ENCODE measurements at regions not wholly inside any gene's neighbourhood (a gene's known extent, or its start where the extent isn't known, plus 50 kb on each side); places are given as distances from the start of the nearest gene placed in this dataset.
"Not testable (repeated sequence)": the region's sequence is repeated elsewhere in the genome, so short reads cannot be mapped to it uniquely, and the experiment has no call there.

DNA sequence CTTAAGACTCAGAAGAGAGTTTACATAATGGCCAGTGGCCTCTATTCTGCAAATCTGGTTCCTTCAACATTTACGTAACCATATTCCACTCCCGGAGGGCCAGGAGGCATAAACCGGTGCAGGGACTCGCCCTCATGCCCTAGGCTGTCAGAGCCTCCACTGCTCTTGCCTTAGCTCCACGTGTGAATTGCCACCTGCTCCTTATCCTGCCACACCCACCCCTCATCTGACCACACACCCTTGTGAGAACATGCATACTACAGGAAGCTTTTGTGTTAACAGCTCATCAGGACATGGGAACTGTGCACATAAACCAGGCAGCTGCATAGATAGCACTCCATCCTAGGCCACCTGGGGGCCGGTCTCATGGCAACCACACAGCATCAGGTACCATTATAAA lies 146.7 kb upstream of the PFKP start:
- DNase-seq (ENCODE audit: low read depth in 2 of 2): no peak

DNA sequence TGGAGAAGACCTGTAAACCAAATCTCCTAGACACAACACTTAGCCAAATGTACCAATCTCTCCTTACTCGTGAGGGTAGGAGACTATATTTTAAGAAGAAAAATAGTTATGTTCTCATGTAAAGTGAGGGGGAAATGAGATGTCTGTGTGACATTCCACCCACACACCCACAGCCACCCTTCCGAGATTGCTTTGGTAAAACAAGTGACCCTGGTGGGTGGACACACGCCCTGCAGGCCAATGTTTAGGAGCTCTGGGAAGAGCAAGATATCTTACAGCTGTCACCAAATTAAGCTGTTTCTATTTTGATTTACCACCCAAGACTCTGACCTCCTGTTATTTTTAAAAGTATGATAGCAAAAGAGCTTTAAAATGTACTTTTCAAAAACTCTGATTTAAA lies 147.2 kb upstream of the PFKP start:
- DNase-seq (ENCODE audit: low read depth in 2 of 2): no peak

GRCh38 chr10:2919016-2919415 lies 148.3 kb upstream of the PFKP start:
- DNase-seq (ENCODE audit: low read depth in 2 of 2): no peak

DNA sequence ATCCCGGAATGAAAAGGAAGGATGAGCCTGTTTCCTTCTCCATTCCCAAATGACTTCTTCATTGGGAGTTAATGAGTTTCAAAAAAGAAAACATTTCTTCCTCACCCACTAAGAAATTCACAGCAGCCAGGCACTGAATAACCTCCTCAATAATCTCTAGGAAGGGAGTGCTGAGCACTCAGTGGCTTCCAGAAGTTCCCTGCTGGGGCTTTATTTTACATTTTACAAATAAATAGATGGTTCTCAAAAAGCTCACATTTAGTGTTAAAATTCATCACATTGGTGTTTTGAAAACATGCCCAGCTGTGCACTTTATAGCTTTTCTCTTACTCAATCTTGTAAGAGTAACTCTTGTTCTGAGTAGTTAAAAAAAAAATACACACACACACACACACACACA lies 148.9 kb upstream of the PFKP start:
- no peak for DNase-seq (ENCODE audit: low read depth in 2 of 2)

- DNase-seq (ENCODE audit: low read depth in 2 of 2): no peak
Measured at GRCh38 chr10:2917926-2918325, 149.4 kb upstream of the PFKP start.

GRCh38 chr10:2915412-2915811 lies 151.9 kb upstream of the PFKP start:
- no peak for DNase-seq (ENCODE audit: low read depth in 2 of 2)

- no peak for DNase-seq (ENCODE audit: low read depth in 2 of 2)
Measured at GRCh38 chr10:2914741-2915140, 152.6 kb upstream of the PFKP start.

GRCh38 chr10:2913474-2913873 lies 153.9 kb upstream of the PFKP start:
- DNase-seq (ENCODE audit: low read depth in 2 of 2): no peak

DNA sequence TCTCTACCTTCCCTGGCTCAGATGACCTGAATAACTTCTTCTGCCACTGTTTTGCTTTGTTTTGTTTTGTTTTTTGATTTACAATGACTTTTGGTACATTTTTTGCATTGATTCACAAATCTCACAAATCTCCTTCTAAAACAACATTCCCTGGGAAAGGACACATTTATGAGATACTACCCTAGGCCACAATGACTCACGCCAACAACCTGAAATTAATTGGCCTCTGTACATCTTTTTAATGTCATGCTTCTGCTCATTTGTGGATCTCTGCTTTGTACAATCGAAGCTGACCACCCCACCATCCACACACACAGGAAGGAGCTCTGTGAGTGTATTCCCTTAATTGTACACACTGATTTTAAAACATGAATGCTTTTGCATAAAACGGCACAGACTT lies 156.7 kb upstream of the PFKP start:
- DNase-seq (ENCODE audit: low read depth in 2 of 2): no peak

- DNase-seq (ENCODE audit: low read depth in 2 of 2): no peak
Measured at GRCh38 chr10:2909921-2910320, 157.4 kb upstream of the PFKP start.

- no peak for DNase-seq (ENCODE audit: low read depth in 2 of 2)
Measured at GRCh38 chr10:2908851-2909630, 158.3 kb upstream of the PFKP start.

DNA sequence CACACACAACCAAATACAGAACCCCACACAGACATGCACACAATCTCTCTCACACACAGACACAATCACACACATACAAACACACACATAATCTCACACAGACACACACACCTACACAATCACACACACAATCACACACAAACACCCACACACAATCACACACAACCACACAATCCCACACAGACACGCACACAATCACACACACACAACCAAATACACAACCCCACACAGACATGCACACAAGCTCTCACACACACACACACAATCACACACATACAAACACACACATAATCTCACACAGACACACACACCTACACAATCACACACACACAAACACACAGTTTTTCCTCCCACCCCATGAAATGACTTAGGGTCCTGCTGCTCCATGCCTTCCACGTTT lies 160.4 kb upstream of the PFKP start:
- no peak for DNase-seq (ENCODE audit: low read depth in 2 of 2)

DNA sequence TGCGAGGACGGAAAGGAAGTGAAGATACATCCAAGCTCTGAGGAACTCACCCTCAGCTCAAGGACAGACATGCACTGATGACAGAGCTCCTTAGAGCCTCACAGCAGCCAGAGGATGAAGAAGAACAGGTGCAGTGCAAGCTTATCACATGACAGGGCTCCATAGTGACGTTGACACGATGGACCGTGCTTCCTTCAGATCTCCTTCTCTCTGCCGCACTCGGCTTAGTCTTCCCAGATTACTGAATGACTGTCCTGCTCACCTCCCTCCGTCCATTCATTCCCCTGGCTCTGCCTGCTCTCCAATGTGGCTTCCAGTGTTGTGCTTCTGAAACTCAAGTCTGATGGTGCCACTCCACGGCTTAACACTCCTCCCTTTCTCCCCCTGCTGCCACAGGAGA lies 161.5 kb upstream of the PFKP start:
- no peak for DNase-seq (ENCODE audit: low read depth in 2 of 2)

DNA sequence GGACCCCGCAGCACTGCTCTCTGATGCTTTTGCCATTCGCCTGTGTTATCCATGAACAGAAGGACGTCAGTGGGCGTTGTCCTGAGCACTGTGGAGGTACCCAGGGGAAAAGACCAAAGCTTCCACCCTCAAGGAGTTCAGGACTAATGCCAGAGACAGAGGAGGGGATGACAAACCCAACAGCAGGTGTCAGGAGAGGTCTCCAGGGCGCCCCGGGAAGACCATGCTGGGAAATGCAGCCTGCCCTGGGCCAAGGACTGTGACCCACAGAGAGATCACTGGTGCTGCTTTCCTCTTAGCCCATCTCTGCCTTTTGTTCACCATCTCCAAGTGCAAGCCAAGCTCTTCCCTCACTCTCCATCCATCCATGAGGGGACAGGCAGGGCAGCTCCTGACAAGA lies 166.8 kb upstream of the PFKP start:
- DNase-seq (ENCODE audit: low read depth in 2 of 2): no peak

DNA sequence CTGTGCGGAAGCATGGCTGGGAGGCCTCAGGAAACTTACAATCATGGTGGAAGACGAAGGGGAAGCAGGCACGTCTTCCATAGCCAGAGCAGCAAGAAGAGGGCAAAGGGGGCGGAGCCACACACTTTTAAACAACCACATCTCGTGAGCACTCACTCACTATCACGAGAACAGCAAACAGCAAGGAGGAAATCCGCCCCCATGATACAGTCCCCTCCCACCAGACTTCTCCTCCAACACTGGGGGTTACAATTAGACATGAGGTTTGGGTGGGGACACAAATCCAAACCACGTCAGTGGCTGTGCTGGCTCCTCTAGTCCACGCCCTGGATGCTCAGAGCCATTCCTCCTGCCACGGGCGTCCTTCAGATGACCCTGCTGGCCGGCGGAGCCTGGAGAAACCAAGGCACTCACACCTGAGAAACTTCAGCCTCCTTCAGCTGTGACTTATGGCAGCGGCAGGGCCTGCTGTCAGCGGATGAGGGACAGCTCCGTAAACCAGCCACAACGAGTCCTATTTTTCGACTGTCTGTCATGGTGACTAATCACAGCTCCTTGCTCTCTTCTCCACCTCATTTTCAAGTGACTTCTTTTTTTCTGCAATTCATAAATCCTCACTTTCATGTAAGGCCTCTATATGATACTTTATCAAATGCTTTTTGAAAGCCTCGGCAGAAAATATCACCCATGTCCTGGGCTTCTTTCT lies 167.9 kb upstream of the PFKP start:
- no peak for DNase-seq (ENCODE audit: low read depth in 2 of 2)

GRCh38 chr10:2898509-2898860 lies 168.9 kb upstream of the PFKP start:
- DNase-seq (ENCODE audit: low read depth in 2 of 2): no peak

DNA sequence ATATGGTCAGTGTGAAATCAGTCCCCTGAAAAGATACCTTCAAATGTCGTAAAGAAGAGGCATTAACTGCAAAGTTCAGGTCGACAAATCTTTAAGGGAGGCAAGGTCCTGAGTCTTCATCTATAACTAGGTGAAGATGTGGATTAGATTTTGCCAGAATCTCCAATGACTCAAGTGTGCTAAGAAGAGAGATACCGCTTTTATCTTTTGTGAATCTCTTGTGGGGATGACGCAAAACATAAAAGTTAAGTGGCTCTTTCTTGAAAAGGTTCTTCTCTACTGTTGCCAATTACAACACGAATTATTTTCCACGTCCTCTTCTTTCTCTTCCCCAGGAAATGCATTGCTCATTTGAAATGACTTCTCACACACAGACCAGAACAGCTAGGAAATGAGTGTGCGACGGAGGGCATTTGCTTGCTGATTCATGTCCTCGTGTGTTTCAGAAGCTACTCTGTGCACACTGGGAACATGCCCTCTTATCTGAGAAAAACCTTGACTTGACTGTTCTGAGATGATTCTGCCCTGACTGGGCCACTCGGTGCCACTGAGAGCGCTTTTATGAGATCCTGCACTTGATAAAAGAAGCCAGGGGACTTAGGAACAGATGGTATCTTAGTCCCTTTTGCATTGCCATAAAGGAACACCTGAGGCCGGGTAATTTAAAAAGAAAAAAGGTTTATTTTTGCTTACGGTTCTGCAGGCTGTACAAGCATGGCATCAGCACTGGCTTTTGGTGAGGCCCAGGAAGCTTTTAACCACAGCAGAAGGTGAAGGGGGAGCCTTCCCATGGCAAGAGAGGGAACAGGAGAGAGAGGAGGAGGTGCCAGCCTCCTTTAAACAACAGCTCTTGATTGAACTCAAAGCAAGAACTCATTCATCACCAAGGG lies 169.5 kb upstream of the PFKP start:
- no peak for DNase-seq (ENCODE audit: low read depth in 2 of 2)

- not testable (repeated sequence) for DNase-seq (ENCODE audit: low read depth in 2 of 2)
Measured at GRCh38 chr10:2896334-2896733, 171.0 kb upstream of the PFKP start.

DNA sequence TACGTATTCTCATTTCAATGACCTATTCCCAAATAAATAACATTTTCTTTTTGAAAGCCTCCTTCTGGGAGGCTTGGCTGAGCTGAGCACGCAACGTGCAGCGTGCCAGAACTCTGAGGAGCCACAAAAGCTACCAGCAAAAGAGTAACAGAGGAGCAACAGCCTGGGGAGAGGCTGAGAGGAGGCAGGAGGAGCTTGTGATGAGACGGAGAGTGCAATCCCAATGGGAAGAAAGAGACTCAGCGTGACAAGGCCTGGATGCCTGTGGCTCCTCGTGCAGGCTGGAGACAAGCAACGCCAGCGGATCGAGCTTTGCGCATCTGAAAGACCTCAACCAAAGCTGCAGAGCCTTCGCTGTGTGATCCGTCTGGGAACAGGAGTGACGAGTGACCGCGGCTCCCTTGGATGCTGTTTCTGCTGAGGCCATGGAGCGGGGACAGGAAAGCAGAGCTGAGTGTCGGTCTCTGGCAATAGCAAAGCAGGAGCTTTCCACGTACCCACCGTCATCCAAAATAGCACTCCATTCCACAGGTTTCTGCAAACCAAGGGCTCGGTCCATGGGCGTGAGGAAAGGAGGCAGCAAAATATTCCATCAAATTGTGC lies 171.7 kb upstream of the PFKP start:
- DNase-seq (ENCODE audit: low read depth in 2 of 2): no peak

DNA sequence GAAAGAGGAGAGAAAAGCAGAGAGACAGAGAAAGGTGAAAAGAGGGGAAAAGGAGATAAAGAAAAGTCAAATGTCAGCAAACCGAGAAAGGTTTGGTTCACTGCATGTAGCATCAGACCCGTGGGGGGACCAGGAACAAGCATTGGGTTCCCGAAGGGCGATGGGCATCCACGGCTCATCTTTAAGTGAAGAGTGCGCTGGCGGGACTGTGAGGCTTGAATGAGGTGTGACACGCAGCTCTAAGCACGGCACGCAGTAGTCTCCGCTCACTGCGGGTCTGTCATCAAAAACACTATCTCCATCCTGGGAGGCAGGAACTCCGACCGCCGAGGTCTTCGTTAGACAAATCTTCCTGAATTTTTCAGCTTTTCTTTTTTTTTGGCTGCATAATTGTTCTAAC lies 173.4 kb upstream of the PFKP start:
- DNase-seq (ENCODE audit: low read depth in 2 of 2): no peak

GRCh38 chr10:2893158-2893845 lies 174.0 kb upstream of the PFKP start:
- no peak for DNase-seq (ENCODE audit: low read depth in 2 of 2)

GRCh38 chr10:2891770-2892124 lies 175.6 kb upstream of the PFKP start:
- no peak for DNase-seq (ENCODE audit: low read depth in 2 of 2)

Measured in activated CD8-positive, alpha-beta memory T cell treated with anti-CD3 and anti-CD28 coated beads for 4 hours (primary cell).